ENCODE measurements at regions not wholly inside any gene's neighbourhood (a gene's known extent, or its start where the extent isn't known, plus 50 kb on each side); places are given as distances from the start of the nearest gene placed in this dataset.

- TF ChIP-seq ZBTB7A (tag by site-specific recombination; IDR thresholded peaks at IDR 0.05; ENCODE audit: low read depth) (no peak), CTCF (tag by site-specific recombination; IDR thresholded peaks at IDR 0.05) (no peak)
Observed at GRCh38 chr11:21761000-21761399, 431.9 kb upstream of the ANO5 start.

Data from HEK293 (cell line).